ENCODE measurements at regions not wholly inside any gene's neighbourhood (a gene's known extent, or its start where the extent isn't known, plus 50 kb on each side); places are given as distances from the start of the nearest gene placed in this dataset.

GRCh38 chr16:73383195-73383987, 335.5 kb upstream of the ZFHX3 start:
- TF ChIP-seq CTCF (IDR thresholded peaks at IDR 0.05; ENCODE audit: poor library complexity) (no peak), EZH2 (IDR thresholded peaks at IDR 0.05; ENCODE audit: borderline replicate concordance) (no peak), EZH2phosphoT487 (IDR thresholded peaks at IDR 0.05; ENCODE audit: low read depth, severe bottlenecking, unreplicated experiment) (no peak)
